Trophoblast cell (in vitro differentiated cells and primary cell): ENCODE measurements at regions not wholly inside any gene's neighbourhood (a gene's known extent, or its start where the extent isn't known, plus 50 kb on each side); places are given as distances from the start of the nearest gene placed in this dataset.

ENCODE experiments used
- DNase-seq, 2 donors: peaks; one replicate each; pipeline ENCODE4 v3.0.0-alpha.2; 2016
- H2AFZ ChIP-seq: 2 replicates; pipeline ENCODE4 v1.6.1; 2013; ENCODE audit warnings: low read length, moderate library complexity, mild to moderate bottlenecking; ENCODE audit not compliant: insufficient read depth, poor library complexity
- H2AK5ac ChIP-seq: 2 replicates; pipeline ENCODE4 v1.6.1; 2013; ENCODE audit warnings: mild to moderate bottlenecking, low read length
- H2BK120ac ChIP-seq: 2 replicates; pipeline ENCODE4 v1.6.1; 2013; ENCODE audit warnings: low read length, mild to moderate bottlenecking, moderate library complexity; ENCODE audit not compliant: insufficient read depth, poor library complexity
- H2BK12ac ChIP-seq: 2 replicates; pipeline ENCODE4 v1.6.1; 2013; ENCODE audit warnings: mild to moderate bottlenecking, low read length, moderate library complexity
- H2BK5ac ChIP-seq: 2 replicates; pipeline ENCODE4 v1.6.1; 2013; ENCODE audit warnings: low read length, low read depth, moderate library complexity, mild to moderate bottlenecking; ENCODE audit not compliant: poor library complexity
- H3K14ac ChIP-seq: 2 replicates; pipeline ENCODE4 v1.6.1; 2013; ENCODE audit warnings: mild to moderate bottlenecking, low read length
- H3K18ac ChIP-seq: 2 replicates; pipeline ENCODE4 v1.6.1; 2013; ENCODE audit warnings: mild to moderate bottlenecking, low read length
- H3K23ac ChIP-seq: 2 replicates; pipeline ENCODE4 v1.6.1; 2013; ENCODE audit warnings: low read length
- H3K27ac ChIP-seq: 2 replicates; pipeline ENCODE4 v1.5.1; 2013; ENCODE audit warnings: low read depth, mild to moderate bottlenecking, inconsistent platforms, low read length, moderate library complexity
- H3K27me3 ChIP-seq: 2 replicates; pipeline ENCODE4 v1.6.1; 2013; ENCODE audit warnings: inconsistent platforms, mild to moderate bottlenecking, low read length, moderate library complexity; ENCODE audit not compliant: insufficient read depth
- H3K36me3 ChIP-seq, 2 experiments: 1 replicate in 1 of 2; 2 replicates in 1 of 2; pipeline ENCODE4 v1.6.1; 2013; ENCODE audit warnings: low read length in 2 of 2, mild to moderate bottlenecking in 2 of 2, moderate library complexity in 1 of 2; ENCODE audit not compliant: insufficient read depth in 2 of 2, control insufficient read depth in 1 of 2
- H3K4ac ChIP-seq: 2 replicates; pipeline ENCODE4 v1.6.1; 2013; ENCODE audit warnings: low read depth, mild to moderate bottlenecking, low read length, moderate library complexity
- H3K4me1 ChIP-seq, 2 experiments: 1 replicate in 1 of 2; 2 replicates in 1 of 2; pipeline ENCODE4 v1.6.1; 2013; ENCODE audit warnings: low read length in 2 of 2, mild to moderate bottlenecking in 2 of 2, moderate library complexity in 1 of 2; ENCODE audit not compliant: insufficient read depth in 2 of 2, control insufficient read depth in 1 of 2
- H3K4me2 ChIP-seq: 2 replicates; pipeline ENCODE4 v1.6.1; 2013; ENCODE audit warnings: inconsistent platforms, mild to moderate bottlenecking, low read length, moderate library complexity
- H3K4me3 ChIP-seq: 2 replicates; pipeline ENCODE4 v1.5.1; 2013; ENCODE audit warnings: mild to moderate bottlenecking, low read depth, low read length, inconsistent platforms
- H3K79me1 ChIP-seq: one replicate; pipeline ENCODE4 v1.6.1; 2013; ENCODE audit warnings: low read length
- H3K79me2 ChIP-seq: 2 replicates; pipeline ENCODE4 v1.6.1; 2013; ENCODE audit warnings: low read length, mild to moderate bottlenecking; ENCODE audit not compliant: control insufficient read depth, insufficient read depth, poor library complexity
- H3K9ac ChIP-seq: 2 replicates; pipeline ENCODE4 v1.6.1; 2013; ENCODE audit warnings: mild to moderate bottlenecking, low read length
- H3K9me3 ChIP-seq: 2 replicates; pipeline ENCODE4 v1.6.1; 2013; ENCODE audit warnings: low read depth, mild to moderate bottlenecking, control low read depth, inconsistent platforms, low read length; ENCODE audit not compliant: insufficient read depth
- H4K12ac ChIP-seq: 2 replicates; pipeline ENCODE4 v1.6.1; 2013; ENCODE audit warnings: low read depth, mild to moderate bottlenecking, low read length, moderate library complexity
- H4K8ac ChIP-seq: 2 replicates; pipeline ENCODE4 v1.6.1; 2013; ENCODE audit warnings: low read depth, mild to moderate bottlenecking, low read length, moderate library complexity
- H4K91ac ChIP-seq: one replicate; pipeline ENCODE4 v1.6.1; 2013; ENCODE audit warnings: low read depth, mild to moderate bottlenecking, low read length, moderate library complexity
- WGBS: extraction: QIAGEN DNeasy Blood & Tissue Kit; methylation state at CpG from one replicate; pipeline ENCODE4 v1.1.7; 2013; ENCODE audit warnings: missing lambda C conversion rate; ENCODE audit not compliant: insufficient read length, insufficient coverage; ENCODE audit errors: extremely low coverage; 5-methylcytosine and 5-hydroxymethylcytosine counted together

DNA sequence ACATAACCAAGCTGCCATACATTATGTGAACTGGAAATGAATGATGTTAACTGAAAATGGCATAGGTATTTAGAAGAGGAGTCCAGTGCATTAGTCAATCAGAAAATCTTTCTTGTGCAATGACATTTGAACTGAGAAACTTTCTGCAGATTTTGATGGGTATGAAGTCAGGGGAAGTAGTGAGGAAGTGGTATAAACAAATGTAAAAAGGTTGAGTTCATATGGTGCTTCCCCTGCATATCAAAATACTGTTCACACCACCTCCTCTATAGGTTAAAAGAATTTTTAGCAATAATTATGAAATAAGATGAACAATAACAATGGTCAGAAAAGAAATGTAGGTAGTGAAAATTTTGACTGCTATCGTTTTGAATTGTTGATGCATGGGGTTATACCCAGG is 800.0 kb downstream of the SLITRK6 start:
- Histone ChIP-seq H3K23ac (no peak overlapping the region), H3K14ac (no peak overlapping the region), H2BK12ac (no peak overlapping the region), H3K4me3 (no peak overlapping the region), H3K4ac (no peak overlapping the region), H2BK5ac (no peak overlapping the region), H4K8ac (no peak overlapping the region), H3K79me1 (no peaks in the 10 kb centered on the region), H3K4me1 (no peaks in the 10 kb centered on the region), H3K18ac (no peak overlapping the region), H3K9ac (no peak overlapping the region), H3K36me3 (no peaks in the 10 kb centered on the region), H2BK120ac (no peak overlapping the region), H4K12ac (no peak overlapping the region), H3K79me2 (no peaks in the 10 kb centered on the region), H2AFZ (no peak overlapping the region), H3K9me3 (no peaks in the 10 kb centered on the region), H3K27me3 (no peaks in the 10 kb centered on the region), H4K91ac (no peak overlapping the region), H3K27ac (no peak overlapping the region), H2AK5ac (no peak overlapping the region), H3K4me2 (no peak overlapping the region)
- no peak for DNase-seq
- WGBS = no CpG with 5 or more reads among the region's 1 CpG

DNA sequence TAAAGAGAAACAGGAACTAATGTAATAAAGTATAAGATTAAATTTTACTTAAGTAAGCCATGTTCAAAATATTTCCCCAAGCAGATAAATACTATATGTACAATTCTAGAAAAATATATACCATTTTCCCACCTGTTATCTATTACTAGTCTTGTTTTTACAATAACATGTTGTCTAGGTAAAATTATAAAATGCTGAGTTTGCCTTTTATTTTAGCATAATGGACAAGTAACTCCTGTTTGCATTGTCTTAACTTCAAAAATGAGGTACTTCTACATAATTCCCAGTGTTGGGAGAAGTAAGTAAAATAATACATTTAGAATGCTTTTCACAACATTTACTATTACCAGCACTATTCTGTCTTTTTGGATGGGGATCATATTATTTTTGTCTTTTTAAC is 800.5 kb downstream of the SLITRK6 start:
- Histone ChIP-seq H3K14ac (no peak overlapping the region), H2AFZ (no peak overlapping the region), H3K4me1 (no peaks in the 10 kb centered on the region), H3K36me3 (no peaks in the 10 kb centered on the region), H4K8ac (no peak overlapping the region), H4K12ac (no peak overlapping the region), H2BK12ac (no peak overlapping the region), H4K91ac (no peak overlapping the region), H3K4me2 (no peak overlapping the region), H3K9me3 (no peaks in the 10 kb centered on the region), H3K79me1 (no peaks in the 10 kb centered on the region), H3K18ac (no peak overlapping the region), H3K4ac (no peak overlapping the region), H3K9ac (no peak overlapping the region), H2BK5ac (no peak overlapping the region), H3K23ac (no peak overlapping the region), H2BK120ac (no peak overlapping the region), H2AK5ac (no peak overlapping the region), H3K27ac (no peak overlapping the region), H3K4me3 (no peak overlapping the region), H3K79me2 (no peaks in the 10 kb centered on the region), H3K27me3 (no peaks in the 10 kb centered on the region)
- DNase-seq = no peak

DNA sequence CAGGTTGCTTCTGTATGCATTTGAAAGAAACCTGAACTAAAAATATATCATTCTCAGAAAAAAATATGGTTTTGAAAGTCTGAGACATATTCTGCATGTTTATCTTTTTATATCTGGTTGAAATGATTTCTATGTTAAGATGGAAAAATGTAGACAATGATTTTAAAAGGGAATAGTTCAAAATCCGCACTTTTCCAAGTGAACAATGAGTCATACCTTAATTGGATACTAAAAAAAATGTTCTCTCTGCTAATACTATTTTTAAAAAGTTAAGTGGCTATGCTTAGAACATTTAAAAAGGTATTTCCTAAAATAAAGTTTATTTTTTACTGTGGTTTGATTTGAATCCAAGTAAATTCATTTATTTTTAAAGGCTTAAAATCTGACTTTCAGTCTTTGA is 801.4 kb downstream of the SLITRK6 start:
- Histone ChIP-seq H3K4me2 (no peak overlapping the region), H3K36me3 (no peaks in the 10 kb centered on the region), H3K27ac (no peak overlapping the region), H2BK12ac (no peak overlapping the region), H4K8ac (no peak overlapping the region), H3K23ac (no peak overlapping the region), H3K9me3 (no peaks in the 10 kb centered on the region), H3K4ac (no peak overlapping the region), H3K79me2 (no peaks in the 10 kb centered on the region), H2AK5ac (no peak overlapping the region), H3K14ac (no peak overlapping the region), H2BK120ac (no peak overlapping the region), H2BK5ac (no peak overlapping the region), H2AFZ (no peak overlapping the region), H4K12ac (no peak overlapping the region), H3K4me3 (no peak overlapping the region), H3K4me1 (no peaks in the 10 kb centered on the region), H3K79me1 (no peaks in the 10 kb centered on the region), H4K91ac (no peak overlapping the region), H3K18ac (no peak overlapping the region), H3K9ac (no peak overlapping the region), H3K27me3 (no peaks in the 10 kb centered on the region)
- WGBS = no CpG with 5 or more reads among the region's 1 CpG
- no peak for DNase-seq

DNA sequence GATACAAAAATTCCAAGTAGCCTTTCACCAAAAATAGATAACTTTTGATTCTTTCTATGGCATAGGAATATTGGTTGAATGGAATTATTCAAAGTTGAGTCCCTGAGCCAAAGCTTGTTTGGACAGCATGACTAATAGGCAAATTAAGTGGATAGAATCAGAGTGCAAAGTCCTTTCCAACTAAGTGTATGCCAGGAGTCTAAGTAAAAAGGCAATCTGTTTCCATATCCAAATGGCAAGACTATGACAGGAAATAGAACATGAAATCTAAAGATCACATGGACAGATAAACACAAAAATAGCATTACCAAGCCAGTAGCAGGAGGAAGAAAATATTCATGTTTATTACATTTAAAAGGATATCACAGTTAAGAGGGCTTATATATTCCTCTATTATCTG is 804.6 kb downstream of the SLITRK6 start:
- no peak overlapping the region for H4K12ac ChIP-seq
- H3K4ac ChIP-seq = no peak overlapping the region
- H2BK120ac ChIP-seq = no peak overlapping the region
- H3K4me3 ChIP-seq = no peak overlapping the region
- H2AFZ ChIP-seq = no peak overlapping the region
- H2AK5ac ChIP-seq = no peak overlapping the region
- no peaks in the 10 kb centered on the region for H3K79me1 ChIP-seq
- H4K91ac ChIP-seq = no peak overlapping the region
- no peaks in the 10 kb centered on the region for H3K36me3 ChIP-seq
- no peak overlapping the region for H3K14ac ChIP-seq
- H4K8ac ChIP-seq = no peak overlapping the region
- H3K79me2 ChIP-seq = no peaks in the 10 kb centered on the region
- H2BK12ac ChIP-seq = no peak overlapping the region
- H2BK5ac ChIP-seq = no peak overlapping the region
- H3K9ac ChIP-seq = no peak overlapping the region
- H3K9me3 ChIP-seq = no peaks in the 10 kb centered on the region
- H3K4me2 ChIP-seq = no peak overlapping the region
- DNase-seq = no peak
- H3K27me3 ChIP-seq = no peaks in the 10 kb centered on the region
- H3K18ac ChIP-seq = no peak overlapping the region
- H3K27ac ChIP-seq = no peak overlapping the region
- H3K23ac ChIP-seq = no peak overlapping the region
- no peaks in the 10 kb centered on the region for H3K4me1 ChIP-seq

DNA sequence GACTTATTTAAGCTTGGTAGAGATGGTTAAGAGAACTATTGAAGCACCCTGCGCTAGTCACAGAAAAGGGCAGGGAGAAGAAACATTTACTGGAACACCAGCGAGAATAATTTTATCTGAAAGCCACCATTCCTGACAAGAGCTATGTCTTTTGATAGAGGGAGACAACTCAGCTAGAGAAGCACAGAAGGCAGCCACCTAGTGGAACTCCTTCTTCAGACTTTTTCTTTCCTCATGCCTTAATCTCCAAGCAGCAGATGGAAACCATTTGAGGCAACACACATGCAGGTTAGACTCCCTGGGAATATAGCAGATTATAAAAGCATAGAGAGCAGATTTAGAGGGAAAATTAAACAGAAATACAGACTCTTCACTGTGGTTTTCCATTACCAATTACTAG is 813.4 kb downstream of the SLITRK6 start:
- no peaks in the 10 kb centered on the region for H3K27me3 ChIP-seq
- DNase-seq = no peak
- H3K9ac ChIP-seq = no peak overlapping the region
- H3K14ac ChIP-seq = no peak overlapping the region
- H3K9me3 ChIP-seq = no peaks in the 10 kb centered on the region
- H3K23ac ChIP-seq = no peak overlapping the region
- H2BK5ac ChIP-seq = no peak overlapping the region
- no peaks in the 10 kb centered on the region for H3K4me1 ChIP-seq
- no peak overlapping the region for H3K4me2 ChIP-seq
- no peak overlapping the region for H4K8ac ChIP-seq
- H2AFZ ChIP-seq = no peak overlapping the region
- no peaks in the 10 kb centered on the region for H3K36me3 ChIP-seq
- H4K12ac ChIP-seq = no peak overlapping the region
- H3K4ac ChIP-seq = no peak overlapping the region
- H4K91ac ChIP-seq = no peak overlapping the region
- no CpG with 5 or more reads among the region's 2 CpGs for WGBS
- H3K27ac ChIP-seq = no peak overlapping the region
- H3K18ac ChIP-seq = no peak overlapping the region
- H2BK120ac ChIP-seq = no peak overlapping the region
- no peak overlapping the region for H2AK5ac ChIP-seq
- H3K4me3 ChIP-seq = no peak overlapping the region
- H2BK12ac ChIP-seq = no peak overlapping the region
- H3K79me1 ChIP-seq = no peaks in the 10 kb centered on the region
- no peaks in the 10 kb centered on the region for H3K79me2 ChIP-seq
